ENCODE measurements at regions not wholly inside any gene's neighbourhood (a gene's known extent, or its start where the extent isn't known, plus 50 kb on each side); places are given as distances from the start of the nearest gene placed in this dataset.
"Not testable (repeated sequence)": the region's sequence is repeated elsewhere in the genome, so short reads cannot be mapped to it uniquely, and the experiment has no call there.

- no peak for DNase-seq
These were observed 143.6 kb upstream of the TCF4 start for GRCh38 chr18:55731594-55732042.

DNA sequence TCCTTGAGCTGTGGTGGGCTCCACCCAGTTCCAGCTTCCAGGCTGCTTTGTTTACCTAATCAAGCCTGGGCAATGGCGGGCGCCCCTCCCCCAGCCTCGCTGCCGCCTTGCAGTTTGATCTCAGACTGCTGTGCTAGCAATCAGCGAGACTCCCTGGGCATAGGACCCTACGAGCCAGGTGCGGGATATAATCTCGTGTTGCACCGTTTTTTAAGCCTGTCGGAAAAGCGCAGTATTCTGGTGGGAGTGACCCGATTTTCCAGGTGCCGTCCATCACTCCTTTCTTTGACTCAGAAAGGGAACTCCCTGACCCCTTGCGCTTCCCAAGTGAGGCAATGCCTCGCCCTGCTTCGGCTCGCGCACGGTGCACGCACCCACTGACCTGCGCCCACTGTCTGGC lies 133.0 kb upstream of the TCF4 start:
- DNase-seq, result not testable (repeated sequence)

DNA sequence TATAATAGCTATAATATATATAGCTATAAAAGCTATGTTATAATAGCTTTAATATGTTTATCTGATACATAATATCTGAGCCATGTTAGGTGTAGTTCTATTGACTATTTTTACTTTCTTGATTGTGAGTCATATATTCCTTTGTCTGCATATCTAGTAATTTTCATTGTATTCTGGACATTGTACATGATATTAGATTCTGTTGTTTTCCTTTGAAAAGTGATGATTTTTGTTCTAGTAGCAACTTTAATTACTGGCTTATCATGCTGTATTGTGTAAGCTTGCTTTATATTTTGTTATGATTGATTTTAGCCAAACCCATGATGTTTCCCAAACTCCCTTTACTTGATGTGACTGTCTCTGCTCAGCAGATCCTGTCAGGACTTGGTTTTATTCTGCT lies 125.7 kb upstream of the TCF4 start:
- no peak for DNase-seq

GRCh38 chr18:55706898-55707297 lies 118.9 kb upstream of the TCF4 start:
- peak; percentile 61 for DNase-seq

DNA sequence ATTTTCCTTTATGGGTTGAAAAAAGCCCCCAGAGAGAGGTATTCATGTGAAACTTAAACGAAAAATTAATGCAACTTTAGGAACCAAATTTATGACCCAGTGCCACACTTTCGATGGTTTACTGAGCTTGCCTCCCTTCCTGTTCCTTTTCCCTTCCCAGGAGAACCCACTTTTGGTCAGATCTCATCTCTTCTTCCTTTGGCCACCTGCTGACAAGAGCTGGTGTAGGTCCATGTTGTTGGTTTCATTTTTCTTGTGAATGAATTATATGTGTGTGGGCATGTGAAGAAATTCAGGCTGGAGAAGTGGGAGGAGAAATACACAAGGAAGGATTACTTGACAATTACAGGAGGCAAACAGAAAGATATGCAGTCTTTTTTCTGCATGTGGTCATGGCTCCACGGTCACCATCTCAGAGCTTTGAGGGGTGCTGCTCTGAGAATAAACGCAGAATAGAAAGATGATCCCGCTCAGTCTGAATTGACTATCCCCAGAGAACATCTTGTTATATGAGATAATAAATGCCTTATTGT lies 111.3 kb upstream of the TCF4 start:
- peak; percentile 41 for DNase-seq

- DNase-seq, result no peak
These were observed 108.8 kb upstream of the TCF4 start for GRCh38 chr18:55696811-55697210.

GRCh38 chr18:55695091-55695490 lies 107.1 kb upstream of the TCF4 start:
- no peak for DNase-seq

- no peak for DNase-seq
These were observed 106.3 kb upstream of the TCF4 start for GRCh38 chr18:55694291-55694690.

DNA sequence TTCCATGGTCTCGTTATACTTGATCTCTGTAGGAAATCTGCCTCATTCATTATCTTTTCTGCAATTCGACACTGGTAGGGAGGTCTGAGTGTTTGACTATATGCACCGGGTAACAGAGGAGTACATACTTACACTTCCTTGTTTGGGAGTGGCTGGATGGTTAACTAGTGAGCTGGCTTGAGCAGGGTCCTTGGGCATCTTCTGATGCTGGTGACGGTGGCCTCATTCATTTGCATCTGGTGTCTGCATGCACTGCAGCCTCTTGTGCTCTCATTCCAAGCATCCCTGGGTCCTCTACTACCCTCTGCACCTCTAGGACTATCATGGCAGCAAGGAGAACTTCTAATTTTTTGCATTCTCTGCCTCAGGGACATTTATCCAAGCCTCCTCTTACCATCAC lies 100.0 kb upstream of the TCF4 start:
- DNase-seq, result no peak

DNA sequence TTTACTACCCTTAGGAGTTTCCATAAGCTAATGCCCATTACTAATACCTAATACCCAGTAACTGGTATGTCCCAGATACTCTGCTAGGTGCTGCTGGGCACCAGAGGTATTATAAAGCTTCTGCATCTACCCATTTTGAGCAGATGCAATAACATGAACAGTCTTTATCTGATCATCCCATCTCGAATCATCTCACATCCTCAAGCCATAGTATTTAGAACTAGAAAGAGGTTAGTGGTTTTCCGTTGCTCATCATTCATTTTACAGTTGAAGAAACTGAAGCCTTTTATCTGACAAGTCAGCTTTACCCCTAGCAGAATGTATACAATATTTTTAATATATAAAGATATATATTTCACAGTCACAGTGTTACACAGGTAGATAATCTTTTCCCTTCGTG lies 99.1 kb upstream of the TCF4 start:
- no peak for DNase-seq

DNA sequence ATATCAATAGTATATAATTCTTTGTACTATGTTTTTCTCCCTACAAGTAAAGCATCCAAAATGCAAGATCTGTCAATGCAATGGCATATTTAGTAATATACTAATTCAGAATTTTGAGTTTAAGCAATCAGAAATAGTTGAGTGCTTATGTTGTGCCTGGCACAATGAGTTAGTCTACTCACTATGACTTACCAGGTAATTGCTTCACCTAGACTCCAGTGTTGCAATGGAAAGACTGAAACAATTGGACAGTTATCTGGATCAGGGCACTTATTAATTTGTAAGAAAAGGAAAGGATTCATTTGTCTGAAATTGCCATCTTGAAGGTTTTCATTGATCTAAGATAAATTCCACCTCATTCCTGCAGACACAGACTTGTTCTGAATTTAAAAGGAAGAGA lies 97.6 kb upstream of the TCF4 start:
- DNase-seq, result no peak

DNA sequence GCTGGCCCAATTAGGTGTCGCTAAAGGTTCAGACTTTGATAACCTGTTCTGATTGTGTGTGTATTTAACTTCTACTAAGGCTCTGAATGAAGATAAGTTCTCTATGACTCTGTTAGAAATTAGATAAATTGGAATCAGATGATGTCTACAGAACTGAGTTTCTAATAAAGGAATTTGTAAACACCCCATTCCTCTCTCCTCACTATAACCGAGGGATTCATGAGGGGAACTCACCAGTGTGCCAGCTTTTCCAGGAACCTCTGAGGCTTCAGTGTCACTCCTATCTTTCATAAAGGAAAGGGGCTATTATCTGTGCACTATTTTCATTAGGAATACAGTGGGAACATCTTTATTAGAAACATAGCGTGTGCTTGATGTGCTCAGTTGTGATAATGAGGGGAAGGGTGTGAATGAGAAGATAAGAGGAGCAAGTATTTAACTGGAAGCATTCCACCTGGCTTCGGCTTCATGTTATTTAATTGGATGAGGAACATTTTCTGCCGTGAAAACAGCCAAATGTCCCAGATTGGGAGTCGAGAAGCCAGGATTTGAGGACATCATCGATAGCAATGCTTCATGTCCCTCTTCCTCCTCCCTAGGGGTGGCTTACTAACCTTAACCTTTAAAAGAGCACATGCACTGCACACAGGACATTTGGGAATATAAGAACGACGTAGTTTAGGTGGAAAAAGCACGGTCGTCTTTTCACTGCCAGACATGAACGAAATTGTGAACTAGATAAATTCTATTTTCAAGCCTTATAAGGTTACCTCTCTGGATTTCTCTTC lies 84.8 kb upstream of the TCF4 start:
- DNase-seq, result no peak

GRCh38 chr18:55665506-55665905 lies 77.5 kb upstream of the TCF4 start:
- no peak for DNase-seq

- not testable (repeated sequence) for DNase-seq
These were observed 76.9 kb upstream of the TCF4 start for GRCh38 chr18:55664758-55665400.

- no peak for DNase-seq
These were observed 75.9 kb upstream of the TCF4 start for GRCh38 chr18:55663891-55664290.

GRCh38 chr18:55658598-55658997 lies 70.6 kb upstream of the TCF4 start:
- no peak for DNase-seq

DNA sequence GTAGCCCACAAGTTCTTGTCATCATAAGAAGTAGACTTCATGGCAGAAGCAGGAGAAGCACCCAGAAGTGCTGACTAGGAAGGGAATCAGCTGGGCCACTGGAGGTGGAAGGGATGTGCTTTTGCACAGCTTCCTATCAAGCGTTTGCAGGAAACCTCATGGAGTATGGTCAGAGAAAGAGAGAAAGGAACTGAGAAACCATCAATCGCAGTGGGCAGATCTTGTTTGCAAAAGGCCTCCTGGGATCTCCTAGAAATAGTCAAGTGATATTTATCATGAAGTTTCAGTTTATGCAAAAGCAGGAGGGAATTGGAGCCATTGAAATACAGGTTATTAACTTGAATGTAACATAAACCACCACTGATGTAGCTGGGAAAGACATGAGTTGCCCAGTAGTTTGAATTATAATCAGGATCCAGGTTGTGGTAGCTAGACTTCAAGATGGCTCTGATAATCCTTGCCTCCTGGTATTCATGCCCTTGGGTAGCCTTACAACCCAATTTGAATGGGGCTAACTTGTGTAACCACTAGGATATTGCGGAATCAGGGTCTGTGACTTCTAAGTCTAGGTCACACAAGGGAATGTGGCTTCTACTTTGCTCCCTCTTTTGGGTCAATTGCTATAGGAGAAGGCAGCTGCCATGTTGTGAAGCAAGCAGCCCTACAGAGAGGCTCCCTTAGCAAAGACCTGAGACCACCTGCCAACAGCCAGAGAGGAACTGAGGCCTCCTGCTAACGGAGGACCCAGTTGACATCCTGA lies 69.8 kb upstream of the TCF4 start:
- no peak for DNase-seq

GRCh38 chr18:55654986-55655385 lies 67.0 kb upstream of the TCF4 start:
- DNase-seq, result no peak

DNA sequence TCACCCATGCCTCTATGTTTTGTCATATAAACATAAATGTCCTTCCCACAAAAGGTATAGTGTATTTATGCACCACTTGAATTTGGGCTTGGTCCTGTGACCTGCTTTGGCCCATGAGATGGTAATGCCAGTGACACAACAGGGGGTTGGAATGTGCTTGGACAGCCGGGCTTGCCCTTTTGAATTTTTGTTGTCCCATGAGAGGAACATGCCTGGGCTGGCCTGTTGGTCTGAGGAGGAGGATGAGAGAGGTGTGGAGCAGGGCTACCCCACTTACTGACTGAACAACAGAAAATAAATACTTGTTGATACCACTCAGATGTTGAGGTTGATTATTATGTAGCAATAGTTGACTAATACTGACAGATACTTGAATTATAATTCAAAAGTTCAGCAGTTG lies 63.2 kb upstream of the TCF4 start:
- DNase-seq, result no peak

- DNase-seq, result no peak
These were observed 62.4 kb upstream of the TCF4 start for GRCh38 chr18:55650363-55650870.

DNA sequence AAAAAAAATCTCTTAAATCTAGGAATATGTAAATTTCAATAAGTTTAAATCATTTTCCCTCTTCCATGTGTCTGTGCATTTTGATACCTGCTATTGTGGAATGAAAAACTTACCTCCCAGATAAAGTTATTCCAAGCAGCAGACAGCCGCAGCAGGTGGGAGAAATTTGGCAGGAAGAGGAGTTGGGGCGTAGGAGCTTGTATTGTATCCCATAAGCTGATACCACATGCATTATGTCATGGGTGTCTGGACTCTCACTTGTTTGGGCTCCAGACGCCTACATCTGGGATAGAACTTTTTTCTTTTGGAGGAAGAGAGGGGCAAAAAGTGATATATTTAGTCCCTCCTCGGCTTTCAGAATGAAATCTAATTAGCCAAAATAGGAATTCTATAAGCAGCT lies 59.3 kb upstream of the TCF4 start:
- DNase-seq, result peak; percentile 21

- no peak for DNase-seq
These were observed 54.2 kb upstream of the TCF4 start for GRCh38 chr18:55642191-55642590.

DNA sequence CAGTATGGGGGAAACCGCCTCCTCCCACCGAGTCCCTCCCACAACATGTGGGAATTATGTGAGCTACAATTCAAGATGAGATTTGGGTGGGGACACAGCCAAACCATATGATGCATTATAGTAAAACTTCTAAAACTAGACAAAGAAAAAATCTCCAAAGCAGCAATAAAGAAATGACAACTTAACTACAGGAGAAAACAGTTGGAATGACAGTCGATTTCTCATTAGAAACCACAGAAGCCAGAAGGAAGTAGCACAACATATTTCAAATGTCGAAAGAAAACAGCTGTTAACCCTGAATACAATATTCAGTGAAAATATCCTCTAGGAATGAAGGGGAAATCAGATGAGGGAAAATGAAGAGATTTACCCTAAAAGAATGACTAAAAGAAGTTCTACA lies 53.5 kb upstream of the TCF4 start:
- no peak for DNase-seq
